ENCODE measurements at regions not wholly inside any gene's neighbourhood (a gene's known extent, or its start where the extent isn't known, plus 50 kb on each side); places are given as distances from the start of the nearest gene placed in this dataset.

DNA sequence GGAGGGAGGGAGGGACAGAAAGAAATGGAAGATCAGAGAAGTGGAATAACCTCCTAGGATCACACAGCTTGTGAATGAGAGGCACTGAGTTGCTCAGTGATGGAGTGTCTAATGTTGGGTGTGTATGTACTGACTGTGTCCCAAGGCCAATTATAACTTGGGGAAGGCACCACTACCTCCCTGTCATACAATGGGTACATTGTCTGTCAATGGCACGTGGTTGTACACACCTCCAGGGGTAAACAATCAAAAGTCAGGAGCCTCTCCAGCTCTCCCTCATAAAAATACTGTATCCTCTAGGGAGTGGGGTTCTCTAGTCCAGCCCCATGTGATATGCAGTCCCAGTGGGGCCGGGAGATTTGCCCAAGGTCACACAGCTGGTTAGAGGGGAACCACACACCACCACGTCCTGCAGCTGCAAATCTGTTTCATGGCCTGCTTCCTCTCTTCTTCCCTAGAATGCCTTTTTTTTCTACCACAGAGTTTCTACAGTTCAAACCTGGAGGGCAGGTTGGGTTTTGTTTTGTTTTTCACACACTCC is 112.5 kb downstream of the SNX5 start (continued):
- TF ChIP-seq, protein P1, sequence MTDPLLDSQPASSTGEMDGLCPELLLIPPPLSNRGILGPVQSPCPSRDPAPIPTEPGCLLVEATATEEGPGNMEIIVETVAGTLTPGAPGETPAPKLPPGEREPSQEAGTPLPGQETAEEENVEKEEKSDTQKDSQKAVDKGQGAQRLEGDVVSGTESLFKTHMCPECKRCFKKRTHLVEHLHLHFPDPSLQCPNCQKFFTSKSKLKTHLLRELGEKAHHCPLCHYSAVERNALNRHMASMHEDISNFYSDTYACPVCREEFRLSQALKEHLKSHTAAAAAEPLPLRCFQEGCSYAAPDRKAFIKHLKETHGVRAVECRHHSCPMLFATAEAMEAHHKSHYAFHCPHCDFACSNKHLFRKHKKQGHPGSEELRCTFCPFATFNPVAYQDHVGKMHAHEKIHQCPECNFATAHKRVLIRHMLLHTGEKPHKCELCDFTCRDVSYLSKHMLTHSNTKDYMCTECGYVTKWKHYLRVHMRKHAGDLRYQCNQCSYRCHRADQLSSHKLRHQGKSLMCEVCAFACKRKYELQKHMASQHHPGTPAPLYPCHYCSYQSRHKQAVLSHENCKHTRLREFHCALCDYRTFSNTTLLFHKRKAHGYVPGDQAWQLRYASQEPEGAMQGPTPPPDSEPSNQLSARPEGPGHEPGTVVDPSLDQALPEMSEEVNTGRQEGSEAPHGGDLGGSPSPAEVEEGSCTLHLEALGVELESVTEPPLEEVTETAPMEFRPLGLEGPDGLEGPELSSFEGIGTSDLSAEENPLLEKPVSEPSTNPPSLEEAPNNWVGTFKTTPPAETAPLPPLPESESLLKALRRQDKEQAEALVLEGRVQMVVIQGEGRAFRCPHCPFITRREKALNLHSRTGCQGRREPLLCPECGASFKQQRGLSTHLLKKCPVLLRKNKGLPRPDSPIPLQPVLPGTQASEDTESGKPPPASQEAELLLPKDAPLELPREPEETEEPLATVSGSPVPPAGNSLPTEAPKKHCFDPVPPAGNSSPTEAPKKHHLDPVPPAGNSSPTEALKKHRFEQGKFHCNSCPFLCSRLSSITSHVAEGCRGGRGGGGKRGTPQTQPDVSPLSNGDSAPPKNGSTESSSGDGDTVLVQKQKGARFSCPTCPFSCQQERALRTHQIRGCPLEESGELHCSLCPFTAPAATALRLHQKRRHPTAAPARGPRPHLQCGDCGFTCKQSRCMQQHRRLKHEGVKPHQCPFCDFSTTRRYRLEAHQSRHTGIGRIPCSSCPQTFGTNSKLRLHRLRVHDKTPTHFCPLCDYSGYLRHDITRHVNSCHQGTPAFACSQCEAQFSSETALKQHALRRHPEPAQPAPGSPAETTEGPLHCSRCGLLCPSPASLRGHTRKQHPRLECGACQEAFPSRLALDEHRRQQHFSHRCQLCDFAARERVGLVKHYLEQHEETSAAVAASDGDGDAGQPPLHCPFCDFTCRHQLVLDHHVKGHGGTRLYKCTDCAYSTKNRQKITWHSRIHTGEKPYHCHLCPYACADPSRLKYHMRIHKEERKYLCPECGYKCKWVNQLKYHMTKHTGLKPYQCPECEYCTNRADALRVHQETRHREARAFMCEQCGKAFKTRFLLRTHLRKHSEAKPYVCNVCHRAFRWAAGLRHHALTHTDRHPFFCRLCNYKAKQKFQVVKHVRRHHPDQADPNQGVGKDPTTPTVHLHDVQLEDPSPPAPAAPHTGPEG (CRISPR knock-in tag; IDR thresholded peaks at IDR 0.05) = no peak
- no peak for TF ChIP-seq DNMT3B (CRISPR knock-in tag; conservative IDR thresholded peaks at IDR 0.05)
- peak; percentile 92 for TF ChIP-seq XRCC5 (optimal IDR thresholded peaks at IDR 0.05; ENCODE audit: low read length)
- TF ChIP-seq, protein P2, sequence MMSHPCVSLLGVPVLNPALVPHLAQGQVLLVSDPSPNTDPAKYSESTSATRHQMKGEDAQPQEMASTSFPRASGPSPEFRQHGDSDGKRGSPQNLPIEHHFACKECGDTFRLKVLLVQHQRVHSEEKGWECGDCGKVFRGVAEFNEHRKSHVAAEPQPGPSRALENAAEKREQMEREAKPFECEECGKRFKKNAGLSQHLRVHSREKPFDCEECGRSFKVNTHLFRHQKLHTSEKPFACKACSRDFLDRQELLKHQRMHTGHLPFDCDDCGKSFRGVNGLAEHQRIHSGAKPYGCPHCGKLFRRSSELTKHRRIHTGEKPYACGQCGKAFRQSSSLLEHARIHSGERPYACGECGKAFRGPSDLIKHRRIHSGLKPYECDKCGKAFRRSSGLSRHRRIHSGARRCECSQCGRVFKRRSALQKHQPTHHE (CRISPR knock-in tag; IDR thresholded peaks at IDR 0.05; ENCODE audit: borderline replicate concordance) = no peak
- TF ChIP-seq, protein P3, sequence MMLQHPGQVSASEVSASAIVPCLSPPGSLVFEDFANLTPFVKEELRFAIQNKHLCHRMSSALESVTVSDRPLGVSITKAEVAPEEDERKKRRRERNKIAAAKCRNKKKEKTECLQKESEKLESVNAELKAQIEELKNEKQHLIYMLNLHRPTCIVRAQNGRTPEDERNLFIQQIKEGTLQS (CRISPR knock-in tag; IDR thresholded peaks at IDR 0.05) = peak; percentile 36; the same call in 1 of the 2 replicates
- TF ChIP-seq, protein P4, sequence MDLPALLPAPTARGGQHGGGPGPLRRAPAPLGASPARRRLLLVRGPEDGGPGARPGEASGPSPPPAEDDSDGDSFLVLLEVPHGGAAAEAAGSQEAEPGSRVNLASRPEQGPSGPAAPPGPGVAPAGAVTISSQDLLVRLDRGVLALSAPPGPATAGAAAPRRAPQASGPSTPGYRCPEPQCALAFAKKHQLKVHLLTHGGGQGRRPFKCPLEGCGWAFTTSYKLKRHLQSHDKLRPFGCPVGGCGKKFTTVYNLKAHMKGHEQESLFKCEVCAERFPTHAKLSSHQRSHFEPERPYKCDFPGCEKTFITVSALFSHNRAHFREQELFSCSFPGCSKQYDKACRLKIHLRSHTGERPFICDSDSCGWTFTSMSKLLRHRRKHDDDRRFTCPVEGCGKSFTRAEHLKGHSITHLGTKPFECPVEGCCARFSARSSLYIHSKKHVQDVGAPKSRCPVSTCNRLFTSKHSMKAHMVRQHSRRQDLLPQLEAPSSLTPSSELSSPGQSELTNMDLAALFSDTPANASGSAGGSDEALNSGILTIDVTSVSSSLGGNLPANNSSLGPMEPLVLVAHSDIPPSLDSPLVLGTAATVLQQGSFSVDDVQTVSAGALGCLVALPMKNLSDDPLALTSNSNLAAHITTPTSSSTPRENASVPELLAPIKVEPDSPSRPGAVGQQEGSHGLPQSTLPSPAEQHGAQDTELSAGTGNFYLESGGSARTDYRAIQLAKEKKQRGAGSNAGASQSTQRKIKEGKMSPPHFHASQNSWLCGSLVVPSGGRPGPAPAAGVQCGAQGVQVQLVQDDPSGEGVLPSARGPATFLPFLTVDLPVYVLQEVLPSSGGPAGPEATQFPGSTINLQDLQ (CRISPR knock-in tag; IDR thresholded peaks at IDR 0.05) = no peak
- TF ChIP-seq, protein P5, sequence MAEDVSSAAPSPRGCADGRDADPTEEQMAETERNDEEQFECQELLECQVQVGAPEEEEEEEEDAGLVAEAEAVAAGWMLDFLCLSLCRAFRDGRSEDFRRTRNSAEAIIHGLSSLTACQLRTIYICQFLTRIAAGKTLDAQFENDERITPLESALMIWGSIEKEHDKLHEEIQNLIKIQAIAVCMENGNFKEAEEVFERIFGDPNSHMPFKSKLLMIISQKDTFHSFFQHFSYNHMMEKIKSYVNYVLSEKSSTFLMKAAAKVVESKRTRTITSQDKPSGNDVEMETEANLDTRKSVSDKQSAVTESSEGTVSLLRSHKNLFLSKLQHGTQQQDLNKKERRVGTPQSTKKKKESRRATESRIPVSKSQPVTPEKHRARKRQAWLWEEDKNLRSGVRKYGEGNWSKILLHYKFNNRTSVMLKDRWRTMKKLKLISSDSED (CRISPR knock-in tag; IDR thresholded peaks at IDR 0.05) = no peak
- TF ChIP-seq, protein P6, sequence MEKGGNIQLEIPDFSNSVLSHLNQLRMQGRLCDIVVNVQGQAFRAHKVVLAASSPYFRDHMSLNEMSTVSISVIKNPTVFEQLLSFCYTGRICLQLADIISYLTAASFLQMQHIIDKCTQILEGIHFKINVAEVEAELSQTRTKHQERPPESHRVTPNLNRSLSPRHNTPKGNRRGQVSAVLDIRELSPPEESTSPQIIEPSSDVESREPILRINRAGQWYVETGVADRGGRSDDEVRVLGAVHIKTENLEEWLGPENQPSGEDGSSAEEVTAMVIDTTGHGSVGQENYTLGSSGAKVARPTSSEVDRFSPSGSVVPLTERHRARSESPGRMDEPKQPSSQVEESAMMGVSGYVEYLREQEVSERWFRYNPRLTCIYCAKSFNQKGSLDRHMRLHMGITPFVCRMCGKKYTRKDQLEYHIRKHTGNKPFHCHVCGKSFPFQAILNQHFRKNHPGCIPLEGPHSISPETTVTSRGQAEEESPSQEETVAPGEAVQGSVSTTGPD (CRISPR knock-in tag; IDR thresholded peaks at IDR 0.05) = peak; percentile 91
- TF ChIP-seq ZKSCAN1 (IDR thresholded peaks at IDR 0.05; ENCODE audit: low read length) = no peak
- TF ChIP-seq RAD51 (IDR thresholded peaks at IDR 0.05; ENCODE audit: borderline replicate concordance) = no peak
- TF ChIP-seq SAP130 (CRISPR knock-in tag; IDR thresholded peaks at IDR 0.05; ENCODE audit: low read depth) = peak; percentile 94
- peak; percentile 75 for TF ChIP-seq SP5 (CRISPR knock-in tag; IDR thresholded peaks at IDR 0.05; ENCODE audit: borderline replicate concordance, low read depth)
- TF ChIP-seq ZFP1 (CRISPR knock-in tag; IDR thresholded peaks at IDR 0.05) = peak; percentile 63; the same call in 1 of the 2 replicates
- TF ChIP-seq, protein P7, sequence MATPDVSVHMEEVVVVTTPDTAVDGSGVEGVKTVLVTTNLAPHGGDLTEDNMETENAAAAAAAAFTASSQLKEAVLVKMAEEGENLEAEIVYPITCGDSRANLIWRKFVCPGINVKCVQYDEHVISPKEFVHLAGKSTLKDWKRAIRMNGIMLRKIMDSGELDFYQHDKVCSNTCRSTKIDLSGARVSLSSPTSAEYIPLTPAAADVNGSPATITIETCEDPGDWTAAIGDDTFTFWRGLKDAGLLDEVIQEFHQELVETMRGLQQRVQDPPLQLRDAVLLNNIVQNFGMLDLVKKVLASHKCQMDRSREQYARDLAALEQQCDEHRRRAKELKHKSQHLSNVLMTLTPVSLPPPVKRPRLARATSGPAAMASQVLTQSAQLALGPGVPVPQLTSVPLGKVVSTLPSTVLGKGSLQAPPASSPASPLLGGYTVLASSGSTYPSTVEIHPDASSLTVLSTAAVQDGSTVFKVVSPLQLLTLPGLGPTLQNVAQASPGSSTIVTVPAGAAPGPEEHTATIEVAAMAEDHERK (CRISPR knock-in tag; IDR thresholded peaks at IDR 0.05; ENCODE audit: low read depth) = no peak
- TF ChIP-seq ZMYM3 (CRISPR knock-in tag; IDR thresholded peaks at IDR 0.05) = peak; percentile 96

Data from HepG2 (cell line).